Adrenal gland (tissue), 5 donors: ENCODE measurements at regions not wholly inside any gene's neighbourhood (a gene's known extent, or its start where the extent isn't known, plus 50 kb on each side); places are given as distances from the start of the nearest gene placed in this dataset.

Source experiments
- CTCF ChIP-seq, 6 experiments: fragments of 450-650 bp in 4 of 6; fragments of 200-600 bp in 2 of 6; sonication (generic) in 1 of 6; IDR thresholded peaks; 1 replicate in 5 of 6; 2 replicates in 1 of 6; pipeline versions ENCODE4 v1.5.1 to v1.8.0; 2016 to 2021; ENCODE audit warnings: antibody characterized with exemption in 6 of 6, mild to moderate bottlenecking in 2 of 6, moderate library complexity in 1 of 6
- POLR2A ChIP-seq, 2 donors: fragments of 450-650 bp; IDR thresholded peaks; one replicate each; pipeline ENCODE4 v1.6.1; 2017; ENCODE audit warnings: antibody characterized with exemption in 2 of 2, mild to moderate bottlenecking in 2 of 2, moderate library complexity in 1 of 2
- donor health status: DM: no; HTN: no; CAD: no.

DNA sequence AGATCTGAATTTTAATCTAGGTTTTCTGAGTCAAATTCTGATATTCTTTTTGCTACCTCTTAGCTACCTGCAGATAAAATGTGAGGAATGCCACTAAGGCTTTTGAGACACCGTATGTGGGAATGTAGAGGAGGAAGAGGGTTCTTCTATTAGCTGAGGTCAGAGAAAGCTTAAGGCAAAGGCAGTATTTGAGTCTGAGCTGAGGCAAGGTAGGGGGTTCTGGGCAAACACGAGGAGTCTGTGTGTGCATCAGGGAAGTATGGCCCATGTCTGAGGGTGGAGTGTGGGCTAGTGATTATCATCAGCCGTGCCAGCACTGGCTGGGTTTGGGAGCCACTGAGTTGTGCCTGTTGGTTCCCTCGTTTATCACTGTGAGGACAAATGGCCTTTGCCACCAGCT is 181.1 kb downstream of the SOX2 start:
- TF ChIP-seq CTCF (IDR thresholded peaks at IDR 0.05) (no peak), POLR2A (IDR thresholded peaks at IDR 0.05) (no peak)
